Prostate gland (tissue), 2 donors: ENCODE measurements at regions not wholly inside any gene's neighbourhood (a gene's known extent, or its start where the extent isn't known, plus 50 kb on each side); places are given as distances from the start of the nearest gene placed in this dataset.
"Not testable (repeated sequence)": the region's sequence is repeated elsewhere in the genome, so short reads cannot be mapped to it uniquely, and the experiment has no call there.

Source experiments
- CTCF ChIP-seq, 4 experiments: fragments of 200-600 bp in 2 of 4; fragments of 450-650 bp in 2 of 4; sonication (generic) in 2 of 4; IDR thresholded peaks; 1 replicate in 3 of 4; 2 replicates in 1 of 4; pipeline ENCODE4 v1.5.1; 2016 to 2019; ENCODE audit warnings: antibody characterized with exemption in 4 of 4, mild to moderate bottlenecking in 2 of 4, moderate library complexity in 2 of 4
- POLR2A ChIP-seq: fragments of 450-650 bp; IDR thresholded peaks from one replicate; pipeline ENCODE4 v1.6.1; 2016; ENCODE audit warnings: antibody characterized with exemption, mild to moderate bottlenecking

GRCh38 chr6:21757392-21757791 is 163.8 kb downstream of the SOX4 start:
- TF ChIP-seq CTCF (IDR thresholded peaks at IDR 0.05); POLR2A: not testable (repeated sequence)
